GM12875 (cell line): ENCODE measurements at regions not wholly inside any gene's neighbourhood (a gene's known extent, or its start where the extent isn't known, plus 50 kb on each side); places are given as distances from the start of the nearest gene placed in this dataset.

Experiments used
- H3K4me3 ChIP-seq: one replicate; pipeline ENCODE4 v1.5.1; 2011; ENCODE audit warnings: low read depth, low read length, control low read depth
- CTCF ChIP-seq: IDR thresholded peaks from 2 replicates; pipeline ENCODE4 v1.5.1; 2011; ENCODE audit warnings: low read depth, mild to moderate bottlenecking, control low read depth, inconsistent platforms, low read length, moderate library complexity, borderline replicate concordance; ENCODE audit not compliant: insufficient read depth

- H3K4me3 ChIP-seq, result no peak overlapping the region
- no peak for TF ChIP-seq CTCF
Measured at GRCh38 chr13:103557878-103558277, 491.7 kb upstream of the SLC10A2 start.

GRCh38 chr13:103556681-103557080 is 490.5 kb upstream of the SLC10A2 start:
- H3K4me3 ChIP-seq, result no peak overlapping the region
- TF ChIP-seq CTCF, result no peak

- TF ChIP-seq CTCF, result no peak
- no peak overlapping the region for H3K4me3 ChIP-seq
Measured at GRCh38 chr13:103547914-103548313, 481.7 kb upstream of the SLC10A2 start.

- no peak overlapping the region for H3K4me3 ChIP-seq
- TF ChIP-seq CTCF, result no peak
Measured at GRCh38 chr13:103546271-103546670, 480.1 kb upstream of the SLC10A2 start.

- TF ChIP-seq CTCF, result no peak
- H3K4me3 ChIP-seq, result no peak overlapping the region
Measured at GRCh38 chr13:103542648-103543047, 476.4 kb upstream of the SLC10A2 start.

- no peak overlapping the region for H3K4me3 ChIP-seq
- TF ChIP-seq CTCF, result no peak
Measured at GRCh38 chr13:103540382-103540765, 474.2 kb upstream of the SLC10A2 start.

- no peak for TF ChIP-seq CTCF
- H3K4me3 ChIP-seq, result no peak overlapping the region
Measured at GRCh38 chr13:103539721-103540381, 473.6 kb upstream of the SLC10A2 start.
